ENCODE measurements at regions not wholly inside any gene's neighbourhood (a gene's known extent, or its start where the extent isn't known, plus 50 kb on each side); places are given as distances from the start of the nearest gene placed in this dataset.

DNA sequence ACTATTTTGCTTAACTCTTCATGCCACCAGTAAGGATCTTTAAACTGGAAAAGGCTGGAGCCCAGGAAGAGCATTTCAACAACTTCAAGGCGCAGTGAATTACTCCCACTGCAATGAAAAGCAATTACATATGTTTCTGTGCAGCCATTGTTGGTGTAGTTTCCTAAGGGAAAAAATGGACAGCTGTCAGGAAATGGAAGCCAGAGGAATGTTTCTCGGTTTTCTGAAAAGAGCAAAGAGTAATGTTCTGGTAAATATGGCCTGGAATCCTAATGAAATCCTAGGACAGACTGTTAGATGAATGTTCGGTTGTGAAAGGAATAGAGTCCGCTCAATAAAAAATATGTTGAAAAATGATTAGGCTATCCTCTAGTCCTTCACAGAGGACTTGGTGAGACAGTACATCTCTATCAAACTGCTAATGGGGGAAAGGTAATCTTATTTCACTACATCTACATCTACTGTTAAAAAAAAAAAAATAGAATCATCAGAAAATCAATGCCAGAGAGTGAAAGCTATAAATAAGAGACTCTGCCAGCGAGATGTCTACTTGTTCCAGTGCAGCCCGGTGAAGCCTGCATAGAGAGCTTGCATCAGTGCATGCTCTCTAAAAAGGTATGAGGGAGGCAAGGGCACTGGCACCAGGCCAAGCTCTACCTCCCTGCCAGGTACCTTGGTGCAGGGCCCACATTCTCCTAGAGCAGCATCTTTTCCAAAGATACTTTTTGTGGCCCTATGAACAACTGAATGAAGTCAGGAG lies 68.2 kb upstream of the TJP1 start:
- Histone ChIP-seq H3K36me3 (ENCODE audit: insufficient read depth) (no peaks in the 10 kb centered on the region), H3K4me3 (ENCODE audit: low read depth, low read length) (no peak overlapping the region), H3K4me1 (ENCODE audit: insufficient read depth) (no peaks in the 10 kb centered on the region), H3K27ac (ENCODE audit: low read depth) (no peak overlapping the region)
- WGBS = 87% methylated on average over 6 of the region's 6 CpGs
- DNase-seq (ENCODE audit: extremely low spot score) = no peak

DNA sequence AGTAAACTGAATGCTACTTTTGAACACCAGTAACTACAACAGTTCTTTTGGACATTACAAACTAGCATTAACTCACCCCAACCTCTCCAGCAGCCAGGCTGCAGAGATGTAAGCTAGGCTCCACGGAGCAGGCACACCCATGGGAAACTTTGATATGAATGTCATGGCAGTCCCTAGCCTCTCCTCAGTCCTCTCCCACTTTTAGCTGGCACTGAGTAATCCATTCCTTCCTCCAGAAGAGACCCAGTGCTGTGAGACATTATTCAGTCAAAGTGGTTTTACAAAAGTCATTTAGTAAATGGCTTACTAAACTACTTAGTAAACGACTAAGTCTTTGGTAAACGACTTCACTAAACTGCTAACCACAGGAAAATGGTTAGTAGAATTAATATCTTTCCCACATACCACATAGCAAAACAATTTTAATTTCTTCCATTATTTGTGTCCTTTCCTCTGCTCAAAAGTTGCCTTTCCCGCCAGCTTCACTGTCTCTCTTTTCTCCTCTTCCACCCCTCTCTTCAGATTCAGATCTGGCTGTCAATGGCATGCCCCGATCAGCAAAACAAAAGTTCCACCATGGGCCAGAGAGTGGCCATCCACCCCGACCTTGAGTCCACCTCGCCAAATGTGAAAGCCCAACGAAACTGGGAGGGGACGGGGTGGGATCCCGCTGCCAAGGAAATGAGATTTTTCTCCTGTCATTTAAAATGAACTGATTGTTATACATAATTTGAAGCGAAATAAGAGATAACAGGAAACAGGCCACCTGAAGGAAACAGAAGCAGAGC lies 67.5 kb upstream of the TJP1 start:
- Histone ChIP-seq H3K36me3 (ENCODE audit: insufficient read depth) (no peaks in the 10 kb centered on the region), H3K4me3 (ENCODE audit: low read depth, low read length) (no peak overlapping the region), H3K27ac (ENCODE audit: low read depth) (no peak overlapping the region), H3K4me1 (ENCODE audit: insufficient read depth) (no peaks in the 10 kb centered on the region)
- 73% methylated on average over 11 of the region's 11 CpGs for WGBS
- DNase-seq (ENCODE audit: extremely low spot score) = no peak

GRCh38 chr15:29888646-29889045 lies 66.4 kb upstream of the TJP1 start:
- 33% methylated on average over 5 of the region's 5 CpGs for WGBS
- Histone ChIP-seq H3K36me3 (ENCODE audit: insufficient read depth) (no peaks in the 10 kb centered on the region), H3K4me1 (ENCODE audit: insufficient read depth) (no peaks in the 10 kb centered on the region), H3K27ac (ENCODE audit: low read depth) (no peak overlapping the region), H3K4me3 (ENCODE audit: low read depth, low read length) (no peak overlapping the region)
- DNase-seq (ENCODE audit: extremely low spot score) = no peak

DNA sequence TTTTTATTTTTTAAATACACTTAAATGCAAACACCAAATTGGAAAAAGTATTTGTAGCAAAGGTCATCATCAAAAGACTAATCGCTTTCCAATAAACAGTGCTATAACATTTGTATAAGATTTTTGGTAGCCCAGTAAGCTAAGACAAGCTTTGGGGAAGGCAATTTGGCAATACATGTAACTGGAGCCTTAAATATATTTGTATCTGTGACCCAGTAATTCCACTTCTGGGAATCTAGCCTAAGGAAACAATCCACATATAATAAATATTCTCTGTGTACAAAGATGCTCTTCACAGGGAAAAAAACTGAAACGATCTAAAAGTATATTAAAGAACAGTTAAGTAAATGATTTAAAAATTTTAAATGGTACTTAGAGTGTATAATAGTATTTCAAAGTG lies 65.5 kb upstream of the TJP1 start:
- 33% methylated on average over 2 of the region's 2 CpGs for WGBS
- Histone ChIP-seq H3K36me3 (ENCODE audit: insufficient read depth) (no peaks in the 10 kb centered on the region), H3K4me3 (ENCODE audit: low read depth, low read length) (no peak overlapping the region), H3K4me1 (ENCODE audit: insufficient read depth) (no peaks in the 10 kb centered on the region), H3K27ac (ENCODE audit: low read depth) (no peak overlapping the region)
- DNase-seq (ENCODE audit: extremely low spot score) = no peak

DNA sequence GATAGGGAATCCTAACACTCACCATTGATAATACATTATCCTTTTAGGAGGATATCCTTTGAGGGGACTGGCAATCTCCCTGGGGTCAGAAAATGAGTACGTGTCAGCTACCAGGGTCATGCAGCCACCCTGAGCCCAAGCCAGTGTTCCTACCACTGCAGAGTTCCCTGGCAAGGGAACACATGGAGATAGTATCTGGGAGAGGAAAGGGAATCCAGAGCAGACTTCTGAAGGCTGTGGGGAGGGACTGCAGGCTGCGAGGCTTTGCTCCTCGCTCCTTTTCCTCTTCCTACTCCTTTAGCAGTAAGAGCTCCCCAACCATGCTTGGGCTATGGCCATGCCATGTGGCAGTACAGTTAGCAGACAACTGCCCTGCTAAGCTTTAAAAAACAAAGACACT lies 62.9 kb upstream of the TJP1 start:
- Histone ChIP-seq H3K4me3 (ENCODE audit: low read depth, low read length) (no peak overlapping the region), H3K27ac (ENCODE audit: low read depth) (no peak overlapping the region), H3K4me1 (ENCODE audit: insufficient read depth) (no peaks in the 10 kb centered on the region), H3K36me3 (ENCODE audit: insufficient read depth) (no peaks in the 10 kb centered on the region)
- DNase-seq (ENCODE audit: extremely low spot score) = no peak
- 49% methylated on average over 3 of the region's 3 CpGs for WGBS

GRCh38 chr15:29883126-29883525 lies 60.9 kb upstream of the TJP1 start:
- H3K27ac ChIP-seq (ENCODE audit: low read depth) = no peak overlapping the region
- no peaks in the 10 kb centered on the region for H3K4me1 ChIP-seq (ENCODE audit: insufficient read depth)
- no peak for DNase-seq (ENCODE audit: extremely low spot score)
- H3K36me3 ChIP-seq (ENCODE audit: insufficient read depth) = no peaks in the 10 kb centered on the region
- 36% methylated on average over 3 of the region's 3 CpGs for WGBS
- no peak overlapping the region for H3K4me3 ChIP-seq (ENCODE audit: low read depth, low read length)

DNA sequence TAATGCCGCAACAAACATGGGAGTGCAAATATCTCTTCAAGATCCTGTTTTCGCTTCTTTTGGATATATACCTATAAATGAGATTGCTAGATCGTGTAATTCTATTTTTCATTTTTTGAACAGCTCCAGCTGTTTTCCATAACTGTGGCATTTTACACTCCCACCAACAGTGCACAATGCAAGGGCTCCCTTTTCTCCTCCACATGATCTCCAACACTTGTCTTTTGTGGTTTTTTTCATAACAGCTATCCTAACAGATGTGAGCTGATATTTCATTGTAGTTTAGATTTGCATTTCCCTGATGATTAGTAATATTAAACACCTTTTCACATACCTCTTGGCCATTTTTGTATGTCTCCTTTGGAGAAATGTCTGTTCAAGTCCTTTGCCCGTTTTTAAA lies 58.6 kb upstream of the TJP1 start:
- WGBS = 92% methylated on average over 4 of the region's 4 CpGs
- Histone ChIP-seq H3K4me1 (ENCODE audit: insufficient read depth) (no peaks in the 10 kb centered on the region), H3K4me3 (ENCODE audit: low read depth, low read length) (no peak overlapping the region), H3K27ac (ENCODE audit: low read depth) (no peak overlapping the region), H3K36me3 (ENCODE audit: insufficient read depth) (no peaks in the 10 kb centered on the region)
- no peak for DNase-seq (ENCODE audit: extremely low spot score)

DNA sequence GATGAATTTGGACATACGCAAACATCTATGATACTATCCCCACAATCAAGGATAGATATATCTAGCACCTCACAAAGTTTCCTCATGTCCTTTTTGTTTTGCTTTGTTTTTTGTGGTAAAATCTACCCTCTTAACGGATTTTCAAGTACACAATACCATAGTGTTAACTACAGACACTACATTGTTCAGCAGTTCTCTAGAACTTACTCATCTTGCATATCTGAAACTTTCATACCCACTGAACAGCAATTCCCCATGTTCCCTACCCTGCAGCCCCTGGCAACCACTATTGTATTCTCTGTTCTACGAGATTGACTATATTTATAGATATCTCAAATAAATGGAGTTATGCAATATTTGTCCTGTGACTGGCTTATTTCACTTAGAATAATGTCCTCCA lies 58.1 kb upstream of the TJP1 start:
- 80% methylated on average over 3 of the region's 3 CpGs for WGBS
- H3K4me1 ChIP-seq (ENCODE audit: insufficient read depth) = no peaks in the 10 kb centered on the region
- no peak overlapping the region for H3K4me3 ChIP-seq (ENCODE audit: low read depth, low read length)
- DNase-seq (ENCODE audit: extremely low spot score) = no peak
- no peak overlapping the region for H3K27ac ChIP-seq (ENCODE audit: low read depth)
- no peaks in the 10 kb centered on the region for H3K36me3 ChIP-seq (ENCODE audit: insufficient read depth)

- Histone ChIP-seq H3K4me3 (ENCODE audit: low read depth, low read length) (no peak overlapping the region), H3K27ac (ENCODE audit: low read depth) (no peak overlapping the region), H3K4me1 (ENCODE audit: insufficient read depth) (no peaks in the 10 kb centered on the region), H3K36me3 (ENCODE audit: insufficient read depth) (no peaks in the 10 kb centered on the region)
- 97% methylated on average over 1 of the region's 1 CpG for WGBS
- DNase-seq (ENCODE audit: extremely low spot score) = no peak
These were observed 52.7 kb upstream of the TJP1 start for GRCh38 chr15:29874977-29875376.

DNA sequence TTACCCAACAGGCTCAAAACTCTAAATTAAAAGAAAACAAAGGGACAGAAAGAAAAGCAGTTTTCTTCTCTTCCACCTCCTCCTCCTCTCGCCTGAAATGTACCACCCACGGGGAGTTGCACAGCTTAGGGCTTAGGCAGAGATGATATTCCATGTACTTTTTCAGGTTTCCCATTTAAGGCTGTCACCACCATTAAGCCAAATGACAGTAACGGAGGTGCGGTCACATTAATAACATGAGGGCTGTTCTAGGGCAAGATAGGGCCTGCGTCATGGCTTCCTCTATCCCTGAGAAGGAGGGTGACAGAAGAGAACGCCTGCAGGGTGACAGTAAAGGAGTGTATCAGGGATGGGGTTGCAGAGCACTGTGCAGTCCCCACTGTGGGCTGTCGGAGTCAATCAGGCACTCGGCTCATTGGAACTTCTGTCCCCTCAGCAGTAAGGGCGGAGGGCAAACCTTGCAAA lies 51.7 kb upstream of the TJP1 start:
- no peak for DNase-seq (ENCODE audit: extremely low spot score)
- WGBS = 94% methylated on average over 9 of the region's 9 CpGs
- H3K4me1 ChIP-seq (ENCODE audit: insufficient read depth) = no peaks in the 10 kb centered on the region
- H3K36me3 ChIP-seq (ENCODE audit: insufficient read depth) = no peaks in the 10 kb centered on the region
- H3K27ac ChIP-seq (ENCODE audit: low read depth) = no peak overlapping the region
- no peak overlapping the region for H3K4me3 ChIP-seq (ENCODE audit: low read depth, low read length)

DNA sequence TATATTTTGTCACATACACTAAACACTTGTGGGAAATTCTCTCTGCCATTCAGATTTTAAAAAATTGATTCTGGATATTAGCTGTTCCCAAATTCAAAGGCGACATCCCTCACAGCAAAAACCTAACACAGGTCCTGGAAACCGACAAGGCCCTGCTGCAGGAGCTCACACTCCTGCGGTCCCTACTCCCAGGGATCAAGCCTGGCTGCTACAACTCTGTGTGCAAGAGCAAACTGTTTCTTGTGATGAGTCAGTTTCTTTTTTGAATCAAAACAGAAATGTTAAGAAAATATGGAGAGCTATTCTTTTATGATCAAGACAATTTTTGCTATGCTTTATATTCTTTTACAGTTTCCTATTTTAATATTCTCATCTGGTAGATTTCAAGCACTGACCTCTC lies 51.0 kb upstream of the TJP1 start:
- 86% methylated on average over 3 of the region's 3 CpGs for WGBS
- DNase-seq (ENCODE audit: extremely low spot score) = no peak
- Histone ChIP-seq H3K36me3 (ENCODE audit: insufficient read depth) (no peaks in the 10 kb centered on the region), H3K4me1 (ENCODE audit: insufficient read depth) (no peaks in the 10 kb centered on the region), H3K27ac (ENCODE audit: low read depth) (no peak overlapping the region), H3K4me3 (ENCODE audit: low read depth, low read length) (no peak overlapping the region)

- WGBS = 92% methylated on average over 7 of the region's 7 CpGs
- DNase-seq (ENCODE audit: extremely low spot score) = no peak
- Histone ChIP-seq H3K36me3 (ENCODE audit: insufficient read depth) (no peaks in the 10 kb centered on the region), H3K27ac (ENCODE audit: low read depth) (no peak overlapping the region), H3K4me1 (ENCODE audit: insufficient read depth) (no peaks in the 10 kb centered on the region), H3K4me3 (ENCODE audit: low read depth, low read length) (no peak overlapping the region)
These were observed 50.4 kb upstream of the TJP1 start for GRCh38 chr15:29872716-29873115.

All from urinary bladder (tissue), 3 donors.